Muscle of leg (tissue), 3 donors: ENCODE measurements at regions not wholly inside any gene's neighbourhood (a gene's known extent, or its start where the extent isn't known, plus 50 kb on each side); places are given as distances from the start of the nearest gene placed in this dataset.

Experiments
- DNase-seq: peaks from one replicate; pipeline ENCODE4 v3.0.0; 2013
- H3K27ac ChIP-seq: one replicate; pipeline ENCODE4 v1.5.1; 2013; ENCODE audit warnings: mild to moderate bottlenecking, low read length, control low read depth
- H3K27me3 ChIP-seq: one replicate; pipeline ENCODE4 v1.6.1; 2013; ENCODE audit warnings: low read length; ENCODE audit not compliant: control insufficient read depth, insufficient read depth
- H3K36me3 ChIP-seq: one replicate; pipeline ENCODE4 v1.6.1; 2013; ENCODE audit warnings: low read length; ENCODE audit not compliant: control insufficient read depth, insufficient read depth
- H3K4me1 ChIP-seq: one replicate; pipeline ENCODE4 v1.6.1; 2013; ENCODE audit warnings: low read length; ENCODE audit not compliant: control insufficient read depth, insufficient read depth
- H3K4me3 ChIP-seq: one replicate; pipeline ENCODE4 v1.5.1; 2013; ENCODE audit warnings: low read length, control low read depth
- H3K9me3 ChIP-seq: replicated peaks from 2 replicates; pipeline ENCODE4 v1.6.1; 2013; ENCODE audit warnings: low read depth, low read length; ENCODE audit not compliant: control insufficient read depth
- WGBS: methylation state at CpG from one replicate; pipeline ENCODE4 v1.1.5; 2013; ENCODE audit warnings: missing lambda C conversion rate; ENCODE audit not compliant: insufficient coverage; 5-methylcytosine and 5-hydroxymethylcytosine counted together

- Histone ChIP-seq H3K36me3 (no peaks in the 10 kb centered on the region), H3K27me3 (no peaks in the 10 kb centered on the region), H3K4me1 (peaks cover 2% of the 10 kb centered on the region), H3K9me3 (no peaks in the 10 kb centered on the region), H3K27ac (no peak overlapping the region), H3K4me3 (no peak overlapping the region)
- no peak for DNase-seq
- 88% methylated on average over 2 of the region's 3 CpGs for WGBS
These were observed 145.5 kb upstream of the DUSP10 start for GRCh38 chr1:221887415-221887746.

- no peak overlapping the region for H3K27ac ChIP-seq
- H3K4me1 ChIP-seq, result peaks cover 2% of the 10 kb centered on the region
- WGBS, result no CpG with 5 or more reads among the region's 7 CpGs
- no peaks in the 10 kb centered on the region for H3K27me3 ChIP-seq
- H3K9me3 ChIP-seq, result no peaks in the 10 kb centered on the region
- H3K4me3 ChIP-seq, result no peak overlapping the region
- no peak for DNase-seq
- no peaks in the 10 kb centered on the region for H3K36me3 ChIP-seq
These were observed 145.0 kb upstream of the DUSP10 start for GRCh38 chr1:221886743-221887414.

- H3K36me3 ChIP-seq, result no peaks in the 10 kb centered on the region
- DNase-seq, result no peak
- no peaks in the 10 kb centered on the region for H3K9me3 ChIP-seq
- peaks cover 2% of the 10 kb centered on the region for H3K4me1 ChIP-seq
- 75% methylated on average over 1 of the region's 2 CpGs for WGBS
- H3K27ac ChIP-seq, result no peak overlapping the region
- no peaks in the 10 kb centered on the region for H3K27me3 ChIP-seq
- H3K4me3 ChIP-seq, result no peak overlapping the region
These were observed 144.4 kb upstream of the DUSP10 start for GRCh38 chr1:221886311-221886710.

- WGBS, result no CpG with 5 or more reads among the region's 3 CpGs
- H3K9me3 ChIP-seq, result no peaks in the 10 kb centered on the region
- H3K4me3 ChIP-seq, result no peak overlapping the region
- DNase-seq, result no peak
- no peaks in the 10 kb centered on the region for H3K36me3 ChIP-seq
- no peaks in the 10 kb centered on the region for H3K27me3 ChIP-seq
- H3K27ac ChIP-seq, result no peak overlapping the region
- H3K4me1 ChIP-seq, result peaks cover 4% of the 10 kb centered on the region
These were observed 142.9 kb upstream of the DUSP10 start for GRCh38 chr1:221884821-221885220.

- Histone ChIP-seq H3K4me3 (no peak overlapping the region), H3K27ac (no peak overlapping the region)
- 100% methylated on average over 1 of the region's 5 CpGs for WGBS
These were observed 140.1 kb upstream of the DUSP10 start for GRCh38 chr1:221881805-221882581.

GRCh38 chr1:221880182-221880581 lies 138.3 kb upstream of the DUSP10 start:
- no CpG with 5 or more reads among the region's 1 CpG for WGBS

More at GRCh38 chr1:221881805-221882581, 140.1 kb upstream of the DUSP10 start:
- no peaks in the 10 kb centered on the region for H3K36me3 ChIP-seq
- no peaks in the 10 kb centered on the region for H3K27me3 ChIP-seq
- H3K9me3 ChIP-seq, result no peaks in the 10 kb centered on the region
- H3K4me1 ChIP-seq, result peaks cover 2% of the 10 kb centered on the region
- DNase-seq, result no peak

GRCh38 chr1:221878134-221878533 lies 136.2 kb upstream of the DUSP10 start:
- DNase-seq, result no peak
- H3K9me3 ChIP-seq, result no peaks in the 10 kb centered on the region
- H3K36me3 ChIP-seq, result no peaks in the 10 kb centered on the region
- peaks cover 2% of the 10 kb centered on the region for H3K4me1 ChIP-seq
- H3K27me3 ChIP-seq, result no peaks in the 10 kb centered on the region
- no peak overlapping the region for H3K4me3 ChIP-seq
- no peak overlapping the region for H3K27ac ChIP-seq

More at GRCh38 chr1:221880182-221880581, 138.3 kb upstream of the DUSP10 start:
- peaks cover 2% of the 10 kb centered on the region for H3K4me1 ChIP-seq
- no peaks in the 10 kb centered on the region for H3K9me3 ChIP-seq
- H3K36me3 ChIP-seq, result no peaks in the 10 kb centered on the region
- H3K4me3 ChIP-seq, result no peak overlapping the region
- no peak for DNase-seq
- no peak overlapping the region for H3K27ac ChIP-seq
- no peaks in the 10 kb centered on the region for H3K27me3 ChIP-seq

GRCh38 chr1:221877311-221877710 lies 135.4 kb upstream of the DUSP10 start:
- H3K9me3 ChIP-seq, result no peaks in the 10 kb centered on the region
- H3K27ac ChIP-seq, result no peak overlapping the region
- no peak overlapping the region for H3K4me3 ChIP-seq
- 60% methylated on average over 1 of the region's 2 CpGs for WGBS
- no peaks in the 10 kb centered on the region for H3K36me3 ChIP-seq
- peaks cover 2% of the 10 kb centered on the region for H3K4me1 ChIP-seq
- no peaks in the 10 kb centered on the region for H3K27me3 ChIP-seq
- DNase-seq, result no peak

GRCh38 chr1:221875004-221875330 lies 133.1 kb upstream of the DUSP10 start:
- Histone ChIP-seq H3K27me3 (no peaks in the 10 kb centered on the region), H3K27ac (no peak overlapping the region), H3K9me3 (no peaks in the 10 kb centered on the region), H3K4me3 (no peak overlapping the region), H3K4me1 (no peaks in the 10 kb centered on the region), H3K36me3 (no peaks in the 10 kb centered on the region)
- 72% methylated on average over 3 of the region's 4 CpGs for WGBS
- DNase-seq, result no peak

GRCh38 chr1:221874285-221875003 lies 132.6 kb upstream of the DUSP10 start:
- H3K9me3 ChIP-seq, result no peaks in the 10 kb centered on the region
- H3K4me1 ChIP-seq, result no peaks in the 10 kb centered on the region
- H3K36me3 ChIP-seq, result no peaks in the 10 kb centered on the region
- no peak overlapping the region for H3K4me3 ChIP-seq
- no peak overlapping the region for H3K27ac ChIP-seq
- no peaks in the 10 kb centered on the region for H3K27me3 ChIP-seq
- DNase-seq, result no peak
- WGBS, result 93% methylated on average over 2 of the region's 3 CpGs
